K562 (cell line): ENCODE measurements at regions not wholly inside any gene's neighbourhood (a gene's known extent, or its start where the extent isn't known, plus 50 kb on each side); places are given as distances from the start of the nearest gene placed in this dataset.

Experiments used
- ATAC-seq: fragments of 200-7000 bp; cut with Tn5 transposase; 3 replicates; pipeline ENCODE4 v1.9.1; 2020; ENCODE audit warnings: moderate library complexity
- BruUV-seq: library from RNA; stranded (reverse); fragments of 400-500 nt; replicated peaks from 2 replicates; lab custom pipeline; 2021; lab: Mats Ljungman, UMichigan
- CTCF ChIA-PET: fragments of 300-600 bp; formaldehyde crosslinking; extraction: SDS; loops from one replicate; lab custom pipeline; 2021; ENCODE audit warnings: low intra/inter-chr PET ratio; lab: Yijun Ruan, JAX
- POLR2A ChIA-PET: fragments of 300-600, 350-650 bp; sonication (Branson Sonifier 250); formaldehyde crosslinking; extraction: SDS; loops from one replicate; lab custom pipeline; 2021; ENCODE audit warnings: antibody characterized with exemption, inconsistent platforms; lab: Yijun Ruan, JAX
- DNase-seq, 4 experiments: peaks; one replicate each; pipeline versions ENCODE4 v3.0.0 to v3.0.0-alpha.2; 2011 to 2018; ENCODE audit warnings: low spot score in 3 of 4, mixed read lengths in 3 of 4; ENCODE audit errors: extremely low read depth in 1 of 4
- FAIRE-seq: peaks from 2 replicates; lab custom pipeline; 2011; peaks lifted over from hg19 to GRCh38; lab: Jason Lieb, UNC
- H2AFZ ChIP-seq: 2 replicates; pipeline ENCODE4 v1.6.0; 2011; ENCODE audit warnings: low read depth, low read length, control low read depth, inconsistent platforms
- H3K27ac ChIP-seq: fragments of 200-600 bp; 3 replicates; pipeline ENCODE4 v1.8.0; 2011; ENCODE audit warnings: low read depth, mild to moderate bottlenecking, control low read depth, inconsistent platforms, low read length, moderate library complexity, mixed read lengths; ENCODE audit errors: extremely low read depth
- H3K27me3 ChIP-seq, 2 experiments: fragments of 300-600 bp in 1 of 2; 2 replicates in 1 of 2; 3 replicates in 1 of 2; pipeline versions ENCODE4 v1.6.0 to v1.8.0; 2011; ENCODE audit warnings: inconsistent platforms in 2 of 2, low read length in 2 of 2, mild to moderate bottlenecking in 1 of 2, mixed read lengths in 1 of 2, moderate library complexity in 1 of 2; ENCODE audit not compliant: control insufficient read depth in 2 of 2, insufficient read depth in 2 of 2
- H3K36me3 ChIP-seq: fragments of 300-600 bp; 3 replicates; pipeline ENCODE4 v1.8.0; 2011; ENCODE audit warnings: mild to moderate bottlenecking, low read length, inconsistent platforms; ENCODE audit not compliant: control insufficient read depth, insufficient read depth
- H3K4me1 ChIP-seq, 2 experiments: fragments of 200-600 bp in 1 of 2; replicated peaks in 1 of 2; 2 replicates in 1 of 2; 3 replicates in 1 of 2; pipeline versions ENCODE4 v1.5.1 to v1.8.0; 2011; ENCODE audit warnings: inconsistent platforms in 2 of 2, low read length in 2 of 2, mild to moderate bottlenecking in 1 of 2, mixed read lengths in 1 of 2, moderate library complexity in 1 of 2; ENCODE audit not compliant: control insufficient read depth in 2 of 2, insufficient read depth in 2 of 2
- H3K4me2 ChIP-seq: 2 replicates; pipeline ENCODE4 v1.6.1; 2011; ENCODE audit warnings: low read length, control low read depth, inconsistent platforms, mixed read lengths; ENCODE audit not compliant: insufficient read depth
- H3K4me3 ChIP-seq: fragments of 200-600 bp; sonication (generic), shearing (Covaris generic); 2 replicates; pipeline ENCODE4 v1.5.1; 2016; ENCODE audit warnings: control low read depth, inconsistent platforms
- H3K79me2 ChIP-seq: fragments of 200-600 bp; 3 replicates; pipeline ENCODE4 v1.8.0; 2011; ENCODE audit warnings: low read length, inconsistent platforms; ENCODE audit not compliant: control insufficient read depth, insufficient read depth
- H3K9ac ChIP-seq, 2 experiments: 2 replicates each; pipeline versions ENCODE4 v1.6.0 to v1.6.1; 2011; ENCODE audit warnings: low read depth in 2 of 2, low read length in 2 of 2, control low read depth in 1 of 2, inconsistent platforms in 1 of 2, mild to moderate bottlenecking in 1 of 2, mixed read lengths in 1 of 2; ENCODE audit not compliant: insufficient read depth in 1 of 2
- H3K9me1 ChIP-seq: one replicate; pipeline ENCODE4 v1.6.0; 2011; ENCODE audit warnings: inconsistent platforms, mild to moderate bottlenecking, low read length, moderate library complexity; ENCODE audit not compliant: control insufficient read depth, insufficient read depth
- H3K9me3 ChIP-seq: replicated peaks from 2 replicates; pipeline ENCODE4 v1.5.1; 2011; ENCODE audit warnings: low read depth, low read length, inconsistent platforms; ENCODE audit not compliant: control insufficient read depth, insufficient read depth
- H4K20me1 ChIP-seq: replicated peaks from 2 replicates; pipeline ENCODE4 v1.6.1; 2011; ENCODE audit warnings: low read length, inconsistent platforms, mixed read lengths; ENCODE audit not compliant: control insufficient read depth, insufficient read depth
- IFI16 ChIP-seq: fragments of 250-450 bp; sonication (Bioruptor Pico); IDR thresholded peaks from 2 replicates; pipeline ENCODE4 v2.1.2; 2022; ENCODE audit warnings: mild to moderate bottlenecking, inconsistent platforms
- IRF1 ChIP-seq: sonication (generic); formaldehyde crosslinking; IDR thresholded peaks from 2 replicates; pipeline ENCODE4 v1.8.0; 2022; ENCODE audit warnings: missing genetic modification reagents, mild to moderate bottlenecking, borderline replicate concordance
- ZNF318 ChIP-seq, 2 experiments: fragments of 450-650 bp; IDR thresholded peaks; 2 replicates each; pipeline ENCODE4 v1.6.1; 2016; ENCODE audit warnings: mild to moderate bottlenecking in 2 of 2, borderline replicate concordance in 1 of 2, low read depth in 1 of 2, moderate library complexity in 1 of 2
- WGBS: fragments of 100-300 bp; shearing (Covaris generic); methylation state at CpG from one replicate; pipeline ENCODE4 v1.1.6; 2016; ENCODE audit warnings: low coverage, mixed read lengths; ENCODE audit not compliant: insufficient coverage; ENCODE audit errors: missing lambda C conversion rate; 5-methylcytosine and 5-hydroxymethylcytosine counted together
- in situ Hi-C: fragments of 300-500 bp; cut with MboI; formaldehyde crosslinking; loops from 4 replicates; pipeline ENCODE4 v1.15.0; 2018; ENCODE audit warnings: inconsistent platforms, mixed read lengths
- intact Hi-C: fragments of 100-400 bp; cut with micrococcal nuclease; formaldehyde crosslinking; loops from 2 replicates; pipeline ENCODE4 v1.14.2; 2022

GRCh38 chr16:5867250-5867649 lies 769.7 kb upstream of the EEF2KMT start:
- Histone ChIP-seq H3K4me2 (no peak overlapping the region), H3K79me2 (no peaks in the 10 kb centered on the region), H3K36me3 (no peaks in the 10 kb centered on the region), H3K27ac (no peak overlapping the region), H3K9ac (no peak overlapping the region), H3K27me3 (peaks cover 0 to 2% of the 10 kb centered on the region in 2 experiments; a peak in 1 of 5 replicates), H3K4me3 (no peak overlapping the region), H4K20me1 (0 out of 2 replicates have a peak, but pooled peaks cover 4% of the 10 kb centered on the region), H3K9me3 (no peaks in the 10 kb centered on the region), H3K4me1 (no peaks in the 10 kb centered on the region), H3K9me1 (no peaks in the 10 kb centered on the region), H2AFZ (no peak overlapping the region)
- BruUV-seq = no TSS peak
- no peak for DNase-seq
- no peak for FAIRE-seq
- TF ChIP-seq IFI16 (CRISPR knock-in tag) = no peak
- TF ChIP-seq ZNF318 (IDR thresholded peaks at IDR 0.05; ENCODE audit: borderline replicate concordance in 1 of 2, low read depth in 1 of 2) = no peak
- TF ChIP-seq IRF1 = no peak
- POLR2A ChIA-PET = no interaction called here
- intact Hi-C loops (no loop called here), in situ Hi-C loops (no loop called here)
- WGBS = 3% methylated on average over 7 of the region's 7 CpGs
- no peak for ATAC-seq
- CTCF ChIA-PET = no interaction called here
